Esophagus muscularis mucosa (tissue), 3 donors: ENCODE measurements at regions not wholly inside any gene's neighbourhood (a gene's known extent, or its start where the extent isn't known, plus 50 kb on each side); places are given as distances from the start of the nearest gene placed in this dataset.

Source experiments
- POLR2AphosphoS5 ChIP-seq, 2 donors: sonication (generic); formaldehyde crosslinking; IDR thresholded peaks; one replicate each; pipeline ENCODE4 v1.6.1; 2017; ENCODE audit warnings: antibody characterized with exemption in 2 of 2
- TF ChIP-seq, protein P1 (sequence below), 3 experiments: fragments of 200-600 bp in 2 of 3; fragments of 450-650 bp in 1 of 3; sonication (generic) in 2 of 3; IDR thresholded peaks; one replicate each; pipeline ENCODE4 v1.5.1; 2017 to 2019; ENCODE audit warnings: antibody characterized with exemption in 3 of 3, mild to moderate bottlenecking in 2 of 3, moderate library complexity in 1 of 3

DNA sequence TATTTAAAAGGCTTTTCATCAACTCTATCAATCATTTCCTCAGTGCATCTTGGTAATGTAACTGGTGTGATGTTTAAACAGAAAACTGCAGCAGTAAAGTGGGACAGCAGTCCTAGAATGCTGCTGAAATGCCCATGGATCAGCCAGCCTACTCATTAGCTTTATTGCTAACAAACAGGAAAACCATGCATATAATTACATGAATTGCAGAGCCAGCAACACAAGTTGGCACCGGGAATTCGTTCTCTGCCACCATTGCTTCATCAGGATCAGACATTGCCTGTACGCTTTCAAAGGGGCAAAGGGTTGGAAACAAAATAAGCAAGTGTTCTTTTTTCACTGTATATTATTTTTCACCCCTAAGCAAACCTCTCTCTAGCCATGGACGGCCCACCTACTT is 276.2 kb upstream of the LRRC7 start:
- TF ChIP-seq, protein P1, sequence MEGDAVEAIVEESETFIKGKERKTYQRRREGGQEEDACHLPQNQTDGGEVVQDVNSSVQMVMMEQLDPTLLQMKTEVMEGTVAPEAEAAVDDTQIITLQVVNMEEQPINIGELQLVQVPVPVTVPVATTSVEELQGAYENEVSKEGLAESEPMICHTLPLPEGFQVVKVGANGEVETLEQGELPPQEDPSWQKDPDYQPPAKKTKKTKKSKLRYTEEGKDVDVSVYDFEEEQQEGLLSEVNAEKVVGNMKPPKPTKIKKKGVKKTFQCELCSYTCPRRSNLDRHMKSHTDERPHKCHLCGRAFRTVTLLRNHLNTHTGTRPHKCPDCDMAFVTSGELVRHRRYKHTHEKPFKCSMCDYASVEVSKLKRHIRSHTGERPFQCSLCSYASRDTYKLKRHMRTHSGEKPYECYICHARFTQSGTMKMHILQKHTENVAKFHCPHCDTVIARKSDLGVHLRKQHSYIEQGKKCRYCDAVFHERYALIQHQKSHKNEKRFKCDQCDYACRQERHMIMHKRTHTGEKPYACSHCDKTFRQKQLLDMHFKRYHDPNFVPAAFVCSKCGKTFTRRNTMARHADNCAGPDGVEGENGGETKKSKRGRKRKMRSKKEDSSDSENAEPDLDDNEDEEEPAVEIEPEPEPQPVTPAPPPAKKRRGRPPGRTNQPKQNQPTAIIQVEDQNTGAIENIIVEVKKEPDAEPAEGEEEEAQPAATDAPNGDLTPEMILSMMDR (IDR thresholded peaks at IDR 0.05), result no peak
- TF ChIP-seq POLR2AphosphoS5 (IDR thresholded peaks at IDR 0.05), result no peak
